Activated CD4-positive, CD25-positive, alpha-beta regulatory T cell treated with anti-CD3 and anti-CD28 coated beads, Interleukin-2, amount 50 U/mL, for 24 hours (primary cell): ENCODE measurements at regions not wholly inside any gene's neighbourhood (a gene's known extent, or its start where the extent isn't known, plus 50 kb on each side); places are given as distances from the start of the nearest gene placed in this dataset.
"Not testable (repeated sequence)": the region's sequence is repeated elsewhere in the genome, so short reads cannot be mapped to it uniquely, and the experiment has no call there.

Source experiments
- ATAC-seq, 2 donors: fragments of 150-1000 bp; cut with Tn5 transposase; one replicate each; pipeline ENCODE4 v1.10.0; 2021; ENCODE audit warnings: mild to moderate bottlenecking in 1 of 2, moderate library complexity in 1 of 2

DNA sequence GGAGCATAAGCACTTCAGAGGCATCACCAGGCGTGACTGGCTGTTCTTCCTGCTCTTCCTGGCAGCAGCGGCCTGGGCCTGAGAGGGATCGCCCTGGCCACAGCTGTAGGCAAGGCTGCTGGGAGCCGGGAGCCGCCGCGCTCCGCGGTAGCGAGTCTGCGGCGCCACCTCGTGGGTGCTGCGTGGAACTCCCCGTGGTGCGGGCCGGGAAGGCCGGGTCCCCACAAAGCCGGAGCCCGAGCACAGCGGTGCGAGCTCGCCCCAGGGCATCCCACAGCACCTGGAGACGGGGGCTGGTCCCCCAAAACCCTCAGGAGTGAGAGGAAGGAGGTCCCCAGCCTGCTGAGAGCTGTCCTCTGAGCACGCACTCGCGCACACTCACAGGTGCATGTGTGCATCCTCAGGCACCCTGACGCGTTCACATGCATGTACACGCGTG is 1546.5 kb downstream of the RPIA start:
- not testable (repeated sequence) for ATAC-seq

- ATAC-seq = not testable (repeated sequence)
Observed at GRCh38 chr2:90238505-90239230, 1547.2 kb downstream of the RPIA start.

DNA sequence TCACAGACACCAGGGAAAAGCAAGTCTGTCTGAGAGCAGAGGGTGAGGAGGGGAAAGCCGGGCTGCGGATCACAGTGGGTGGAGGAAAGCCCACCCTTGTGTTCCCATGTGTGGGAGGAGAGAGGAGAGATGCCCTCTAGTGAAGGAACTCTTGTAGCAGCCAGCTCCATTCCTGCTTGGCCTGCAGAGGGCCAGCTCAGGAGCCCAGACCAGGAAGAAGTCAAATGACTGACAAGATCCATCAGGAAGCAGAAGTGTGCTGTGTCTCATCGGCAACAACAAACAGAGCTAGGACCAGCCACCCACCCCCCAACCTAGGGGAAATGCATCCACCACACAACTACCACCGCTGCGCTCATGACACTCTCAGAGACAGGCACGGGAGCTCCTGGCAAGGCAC is 1548.3 kb downstream of the RPIA start:
- ATAC-seq = not testable (repeated sequence)

GRCh38 chr2:90244902-90245765 is 1553.7 kb downstream of the RPIA start:
- ATAC-seq = not testable (repeated sequence)

- not testable (repeated sequence) for ATAC-seq
Observed at GRCh38 chr2:90248400-90248799, 1556.9 kb downstream of the RPIA start.

DNA sequence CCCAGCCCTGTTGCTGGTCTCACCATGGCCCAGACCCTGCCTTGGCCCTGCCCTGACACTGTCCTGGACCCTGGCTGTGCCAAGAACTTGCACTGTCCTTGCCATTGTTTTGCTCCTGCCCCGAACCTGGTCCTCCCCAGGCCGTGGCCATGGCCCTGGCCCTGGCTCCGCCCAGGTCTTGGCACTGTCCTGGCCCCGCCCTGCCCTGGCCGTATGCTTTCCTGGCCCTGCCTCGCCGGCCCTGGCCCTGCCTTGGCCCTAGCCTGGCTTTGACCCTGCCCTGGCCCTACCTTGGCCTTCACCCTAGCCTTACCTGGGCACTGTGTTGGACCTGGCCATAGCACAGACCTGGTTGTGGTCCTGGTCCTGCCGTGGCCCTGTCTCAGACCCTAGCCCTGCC is 1558.9 kb downstream of the RPIA start:
- not testable (repeated sequence) for ATAC-seq

DNA sequence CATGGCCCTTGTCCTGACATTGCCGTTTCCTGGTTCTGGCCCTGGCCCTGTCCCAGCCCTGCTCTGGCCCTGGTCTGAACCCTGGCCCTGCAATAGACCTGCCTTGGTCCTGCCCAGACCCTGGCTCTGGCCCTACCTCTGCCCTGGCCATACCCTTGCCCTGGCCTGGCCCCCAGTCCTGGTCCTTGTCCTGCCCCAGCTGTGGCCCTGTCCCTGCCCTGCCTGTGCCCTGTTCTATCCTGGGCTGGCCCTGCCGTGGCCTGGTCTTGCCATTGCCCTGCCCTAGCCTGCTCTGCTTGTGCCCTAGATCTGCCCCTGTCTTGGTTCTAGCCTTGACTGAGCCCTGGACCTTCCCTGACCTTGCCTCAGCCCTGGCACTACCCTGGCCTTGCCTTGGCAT is 1560.1 kb downstream of the RPIA start:
- ATAC-seq = not testable (repeated sequence)

- not testable (repeated sequence) for ATAC-seq
Observed at GRCh38 chr2:90253306-90253705, 1561.8 kb downstream of the RPIA start.

DNA sequence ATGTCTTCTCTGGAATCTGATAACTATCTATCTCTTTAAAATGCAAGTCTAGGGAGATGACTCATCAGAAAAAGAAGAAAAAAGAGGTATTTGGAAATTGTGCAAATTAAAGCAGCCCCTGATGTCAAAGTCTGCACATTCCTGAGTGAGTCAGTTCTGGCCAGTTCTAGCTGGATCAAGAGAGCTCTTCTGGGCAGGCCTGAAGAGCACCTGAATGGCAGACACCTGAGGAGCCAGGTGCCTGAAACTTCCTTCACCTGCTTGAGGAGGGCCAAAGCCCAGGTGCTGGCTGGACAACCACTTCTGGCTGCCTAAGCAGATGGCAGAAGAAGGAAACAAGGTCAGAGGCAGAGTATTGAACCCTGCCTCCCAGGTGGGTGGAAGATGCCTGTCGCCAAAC is 1575.4 kb downstream of the RPIA start:
- not testable (repeated sequence) for ATAC-seq

DNA sequence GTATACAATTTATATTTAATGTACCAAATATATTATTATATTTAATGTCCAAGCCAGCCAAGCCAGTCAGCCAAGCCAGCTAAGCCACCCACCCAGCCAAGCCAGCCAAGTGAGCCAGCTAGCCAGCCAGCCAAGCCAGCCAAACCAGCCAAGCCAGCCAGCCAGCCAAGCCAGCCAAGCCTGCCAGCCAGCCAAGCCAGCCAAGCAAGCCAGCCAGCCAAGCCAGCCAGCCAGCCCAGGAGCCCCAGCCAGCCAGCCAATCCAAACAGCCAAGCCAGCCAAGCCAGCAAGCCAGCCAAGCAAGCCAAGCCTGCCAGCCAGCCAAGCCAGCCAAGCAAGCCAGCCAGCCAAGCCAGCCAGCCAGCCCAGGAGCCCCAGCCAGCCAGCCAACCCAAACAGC is 1596.3 kb downstream of the RPIA start:
- not testable (repeated sequence) for ATAC-seq

- not testable (repeated sequence) for ATAC-seq
Observed at GRCh38 chr2:90288396-90288795, 1596.9 kb downstream of the RPIA start.

DNA sequence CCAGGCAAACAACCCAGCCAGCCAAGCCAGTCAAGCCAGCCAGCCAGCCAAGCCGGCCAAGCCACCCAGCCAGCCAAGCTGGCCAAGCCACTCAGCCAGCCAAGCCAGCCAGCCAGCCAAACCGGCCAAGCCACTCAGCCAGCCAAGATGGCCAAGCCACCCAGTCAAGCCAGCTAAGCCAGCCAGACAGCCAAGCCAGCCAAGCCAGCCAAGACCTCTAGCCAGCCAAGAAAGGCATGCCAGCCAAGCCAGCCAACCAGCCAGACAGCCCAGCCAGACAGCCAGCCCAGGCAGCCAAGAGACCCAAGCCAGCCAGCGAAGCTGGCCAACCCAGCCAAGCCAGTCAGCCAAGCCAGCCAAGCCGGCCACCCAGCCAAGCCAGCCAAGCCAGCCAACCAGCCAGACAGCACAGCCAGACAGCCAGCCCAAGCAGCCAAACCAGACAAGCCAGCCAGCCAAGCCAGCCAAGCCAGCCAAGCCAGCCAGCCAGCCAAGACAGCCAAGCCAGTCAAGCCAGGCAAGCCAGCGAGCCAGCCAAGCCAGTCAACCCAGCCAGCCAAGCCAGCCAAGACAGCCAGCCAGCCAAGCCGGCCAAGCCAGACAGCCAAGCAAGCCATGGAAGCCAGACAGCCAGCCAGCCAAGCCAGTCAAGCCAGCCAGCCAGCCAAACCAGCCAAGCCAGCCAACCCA is 1598.0 kb downstream of the RPIA start:
- ATAC-seq = not testable (repeated sequence)

- ATAC-seq = not testable (repeated sequence)
Observed at GRCh38 chr2:90290701-90291100, 1599.2 kb downstream of the RPIA start.

GRCh38 chr2:90291168-90291883 is 1599.9 kb downstream of the RPIA start:
- ATAC-seq = not testable (repeated sequence)

- ATAC-seq = not testable (repeated sequence)
Observed at GRCh38 chr2:90291934-90292333, 1600.5 kb downstream of the RPIA start.

DNA sequence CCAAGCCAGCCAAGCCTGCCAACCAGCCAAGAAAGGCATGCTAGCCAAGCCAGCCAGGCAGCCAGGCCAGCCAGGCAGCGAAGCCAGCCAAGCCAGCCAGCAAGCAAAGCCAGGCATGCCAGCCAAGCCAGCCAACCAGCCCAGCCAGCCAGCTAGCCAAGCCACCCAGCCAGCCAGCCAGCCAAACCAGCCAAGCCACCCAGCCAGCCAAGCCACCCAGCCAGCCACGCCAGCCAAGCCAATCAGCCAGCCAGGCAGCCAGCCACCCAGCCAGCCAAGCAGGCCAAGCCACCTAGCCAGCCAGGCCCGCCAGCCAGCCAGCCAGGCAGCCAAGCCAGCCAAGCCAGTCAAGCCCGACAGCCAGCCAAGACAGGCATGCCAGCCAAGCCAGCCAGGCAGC is 1601.0 kb downstream of the RPIA start:
- not testable (repeated sequence) for ATAC-seq

DNA sequence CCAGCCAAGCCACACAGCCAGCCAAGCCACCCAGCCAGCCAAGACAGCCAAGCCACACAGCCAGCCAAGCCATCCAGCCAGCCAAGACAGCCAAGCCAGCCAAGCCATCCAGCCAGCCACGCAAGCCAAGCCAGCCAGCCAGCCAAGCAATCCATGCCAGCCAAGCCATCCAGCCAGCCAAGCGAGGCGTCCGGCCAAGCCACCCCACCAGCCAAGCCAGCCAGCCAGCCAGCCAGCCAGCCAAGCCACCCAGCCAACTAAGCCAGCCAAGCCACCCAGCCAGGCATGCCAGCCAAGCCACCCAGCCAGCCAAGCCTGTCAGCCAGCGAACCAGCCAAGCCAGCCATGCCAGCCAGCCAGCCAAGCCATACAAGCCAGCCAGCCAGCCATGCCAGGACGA is 1601.8 kb downstream of the RPIA start:
- ATAC-seq = not testable (repeated sequence)

DNA sequence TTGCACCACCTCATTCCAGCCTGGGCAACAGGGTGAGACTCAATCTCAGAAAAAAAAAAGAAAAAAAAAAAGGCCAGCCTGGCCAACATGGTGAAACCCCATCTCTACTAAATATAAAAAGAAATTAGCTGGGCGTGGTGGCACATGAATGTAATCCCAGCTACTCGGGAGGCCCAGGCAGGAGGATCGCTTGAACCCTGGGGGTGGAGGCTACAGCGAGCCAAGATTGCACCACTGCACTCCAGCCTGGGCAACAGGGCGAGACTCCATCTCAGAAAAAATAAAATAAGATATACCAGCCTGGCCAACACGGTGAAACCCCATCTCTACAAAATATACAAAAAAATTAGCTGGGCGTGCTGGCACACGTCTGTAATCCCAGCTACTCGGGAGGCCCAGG is 1602.3 kb downstream of the RPIA start:
- not testable (repeated sequence) for ATAC-seq

DNA sequence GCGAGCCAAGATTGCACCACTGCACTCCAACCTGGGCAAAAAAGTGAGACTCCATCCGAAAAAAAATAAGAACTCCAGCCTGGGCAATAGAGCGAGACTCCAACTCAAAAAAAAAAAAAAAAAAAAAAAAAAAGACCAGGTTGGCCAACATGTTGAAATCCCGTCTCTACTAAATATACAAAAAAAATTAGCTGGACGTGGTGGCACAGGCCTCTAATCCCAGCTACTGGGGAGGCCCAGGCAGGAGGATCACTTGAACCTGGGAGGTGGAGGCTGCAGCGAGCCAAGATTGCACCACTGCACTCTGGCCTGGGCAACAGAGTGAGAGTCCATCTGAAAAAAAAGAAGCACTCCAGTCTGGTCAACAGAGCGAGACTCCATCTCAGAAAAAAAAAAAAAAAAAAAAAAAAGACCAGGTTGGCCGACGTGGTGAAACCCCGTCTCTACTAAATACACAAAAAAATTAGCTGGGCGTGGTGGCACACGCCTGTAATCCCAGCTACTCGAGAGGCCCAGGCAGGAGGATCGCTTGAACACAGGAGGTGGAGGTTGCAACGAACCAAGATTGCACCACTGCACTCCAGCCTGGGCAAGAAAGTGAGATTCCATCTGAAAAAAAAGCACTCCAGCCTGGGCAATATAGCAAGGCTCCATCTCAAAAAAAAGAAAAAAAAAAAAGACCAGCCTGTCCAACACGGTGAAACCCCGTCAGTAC is 1603.7 kb downstream of the RPIA start:
- ATAC-seq = not testable (repeated sequence)

GRCh38 chr2:90296484-90296777 is 1605.0 kb downstream of the RPIA start:
- not testable (repeated sequence) for ATAC-seq

- not testable (repeated sequence) for ATAC-seq
Observed at GRCh38 chr2:90297701-90298100, 1606.2 kb downstream of the RPIA start.
